ENCODE measurements at regions not wholly inside any gene's neighbourhood (a gene's known extent, or its start where the extent isn't known, plus 50 kb on each side); places are given as distances from the start of the nearest gene placed in this dataset.

DNA sequence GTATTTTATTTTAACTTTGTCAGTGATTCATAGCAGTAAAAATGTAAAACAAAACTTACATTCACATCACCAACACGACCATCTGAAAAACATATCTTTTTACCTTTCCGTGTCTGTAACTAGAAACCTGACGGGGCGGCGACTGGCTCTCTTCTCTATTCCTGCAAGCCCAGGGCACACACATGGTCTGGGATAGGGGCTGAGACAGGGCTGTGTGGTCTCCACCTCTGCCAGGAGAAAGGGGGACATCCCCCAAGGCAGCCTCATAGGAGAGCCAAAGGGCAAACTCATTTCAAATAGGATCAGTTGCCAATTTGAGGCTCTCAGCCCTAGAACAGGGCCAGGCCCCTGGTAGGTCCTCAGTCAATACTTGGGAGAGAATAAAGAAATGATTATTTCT is 359.4 kb downstream of the TCERG1L start:
- DNase-seq = no peak

DNA sequence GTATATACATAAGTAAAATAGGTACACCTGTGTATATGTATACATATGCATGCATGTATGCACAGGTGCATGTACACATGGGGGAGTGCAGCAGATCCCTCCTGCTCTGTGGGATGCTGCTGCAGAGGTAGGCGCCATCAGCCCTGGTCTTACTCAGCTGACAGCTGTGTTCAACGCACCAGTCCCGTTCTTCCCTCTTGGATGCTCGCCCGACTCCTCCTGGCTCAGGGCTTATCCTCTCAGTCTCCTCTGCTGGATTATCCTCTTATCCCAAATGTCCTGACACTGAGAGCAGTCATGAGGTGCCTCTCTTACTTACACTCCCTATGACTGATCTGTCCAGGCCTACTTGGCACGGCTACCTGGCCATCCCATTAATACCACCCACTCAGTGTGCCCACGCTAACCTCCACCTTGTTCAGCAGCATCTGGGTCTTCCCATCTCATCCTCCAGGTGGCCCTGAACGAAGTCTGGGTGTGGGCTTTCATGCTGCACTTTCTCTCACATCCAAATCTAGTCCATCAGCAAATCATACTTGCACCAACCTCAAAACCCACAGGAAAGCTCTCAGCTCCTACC is 357.1 kb downstream of the TCERG1L start:
- DNase-seq = no peak

DNA sequence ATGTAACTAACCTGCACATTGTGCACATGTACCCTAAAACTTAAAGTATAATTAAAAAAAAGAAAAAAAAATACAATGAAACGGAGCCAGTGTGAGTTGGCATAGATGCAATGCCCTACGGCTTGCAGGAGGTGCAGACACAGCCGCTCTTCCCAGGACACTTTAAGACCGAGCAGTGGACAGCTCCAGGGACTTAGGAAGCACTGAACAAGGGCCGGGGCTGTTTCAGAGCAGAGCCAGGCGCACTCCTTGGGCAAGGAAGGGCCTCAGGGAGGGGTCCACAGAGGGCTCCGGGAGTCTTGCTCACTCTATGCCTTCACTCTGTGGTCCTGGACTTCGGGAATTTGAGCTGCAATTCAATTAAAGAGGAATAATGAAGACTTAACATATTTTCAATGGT is 355.3 kb downstream of the TCERG1L start:
- DNase-seq = no peak

DNA sequence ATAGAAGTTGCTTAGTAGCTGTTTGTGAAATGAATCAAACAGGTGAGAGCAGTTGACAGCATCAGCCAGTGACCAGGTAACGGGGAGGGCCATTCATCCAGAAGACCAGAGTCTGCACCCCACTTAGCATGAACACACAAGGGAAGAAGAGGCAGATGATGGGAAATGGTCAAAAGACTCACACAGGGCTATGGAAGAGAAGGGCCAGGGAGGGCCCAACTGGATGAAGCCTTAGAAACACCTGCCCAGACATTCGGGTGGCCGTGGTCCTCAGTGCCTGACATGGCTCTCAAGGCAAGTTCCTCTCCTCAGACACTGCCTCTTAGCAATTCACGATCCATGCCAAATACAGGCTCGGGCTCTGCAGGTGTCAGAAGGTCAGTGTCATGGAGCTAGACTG is 354.1 kb downstream of the TCERG1L start:
- DNase-seq = no peak

DNA sequence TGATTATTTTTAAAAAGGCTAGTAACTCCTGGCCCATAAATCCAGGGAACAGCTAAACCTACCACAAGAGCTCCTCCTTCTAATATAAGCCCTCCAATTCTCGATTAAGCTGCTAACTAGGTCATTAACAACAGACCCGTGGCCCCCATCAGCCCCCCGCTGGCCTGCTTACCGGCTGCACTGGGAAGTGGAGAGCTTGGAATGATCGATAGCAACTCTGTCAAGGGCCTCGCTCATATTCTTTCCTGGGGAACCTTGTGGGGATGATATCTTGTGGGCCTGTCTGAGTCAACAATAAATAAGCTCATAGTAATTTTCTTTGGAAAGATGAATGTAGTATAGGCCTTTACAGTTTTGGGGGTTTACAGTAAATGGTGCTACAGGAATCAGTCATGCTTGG is 353.5 kb downstream of the TCERG1L start:
- no peak for DNase-seq

DNA sequence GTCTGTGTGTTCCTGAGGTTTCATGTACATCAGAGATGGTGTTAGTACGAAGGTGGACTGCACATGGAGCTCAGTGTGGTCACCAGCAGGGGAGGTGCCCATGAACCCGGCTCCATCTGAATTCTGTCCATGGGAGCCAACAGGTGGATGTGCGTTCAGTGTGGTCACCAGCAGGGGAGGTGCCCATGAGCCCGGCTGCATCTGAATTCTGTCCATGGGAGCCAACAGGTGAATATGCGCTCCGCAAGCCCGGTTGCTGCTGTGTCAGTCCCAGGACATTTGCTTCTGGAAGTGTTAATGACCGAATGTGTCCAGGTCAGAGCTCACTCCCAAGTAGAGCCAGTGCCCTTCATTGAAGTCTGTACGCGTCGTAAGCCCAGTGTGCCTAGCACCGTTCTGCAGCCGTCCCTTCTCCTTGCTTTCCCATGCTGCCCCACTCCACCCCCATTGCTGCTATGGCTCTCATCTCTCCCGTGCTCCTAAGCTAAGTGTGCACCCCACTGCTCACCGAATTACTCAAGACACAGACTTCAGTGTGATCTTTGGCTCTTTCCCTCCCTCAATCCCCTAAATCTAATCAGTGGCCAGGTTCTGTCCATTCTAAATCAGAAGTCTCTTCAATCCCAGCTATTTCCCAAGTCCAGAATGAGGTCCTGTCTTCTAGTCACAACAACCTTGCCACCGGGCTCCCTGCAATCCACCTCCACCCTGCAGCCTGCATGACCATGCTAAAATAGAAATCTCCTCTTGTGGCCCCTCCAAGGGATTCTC is 352.4 kb downstream of the TCERG1L start:
- no peak for DNase-seq

DNA sequence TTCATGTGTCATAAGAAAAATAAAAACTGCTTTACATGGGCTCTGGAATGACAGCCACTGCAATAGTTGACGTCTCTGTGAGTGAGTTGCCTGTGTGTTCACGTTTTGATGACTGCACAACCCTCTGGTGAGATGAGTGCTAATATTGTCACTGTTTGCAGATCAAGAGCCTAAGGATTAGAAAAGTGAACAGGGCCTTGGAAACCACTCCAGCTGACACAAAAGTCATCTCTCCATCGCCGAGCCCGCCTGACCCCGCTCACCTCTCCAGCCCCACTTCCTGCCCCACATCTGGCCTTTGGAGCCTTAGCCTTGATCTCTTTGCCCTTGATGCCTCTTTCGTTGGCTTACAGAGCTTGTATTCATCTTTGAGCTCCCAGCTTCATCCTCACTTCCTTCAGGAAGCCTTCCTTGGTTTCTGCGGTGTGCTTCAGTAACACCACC is 351.7 kb downstream of the TCERG1L start:
- no peak for DNase-seq

DNA sequence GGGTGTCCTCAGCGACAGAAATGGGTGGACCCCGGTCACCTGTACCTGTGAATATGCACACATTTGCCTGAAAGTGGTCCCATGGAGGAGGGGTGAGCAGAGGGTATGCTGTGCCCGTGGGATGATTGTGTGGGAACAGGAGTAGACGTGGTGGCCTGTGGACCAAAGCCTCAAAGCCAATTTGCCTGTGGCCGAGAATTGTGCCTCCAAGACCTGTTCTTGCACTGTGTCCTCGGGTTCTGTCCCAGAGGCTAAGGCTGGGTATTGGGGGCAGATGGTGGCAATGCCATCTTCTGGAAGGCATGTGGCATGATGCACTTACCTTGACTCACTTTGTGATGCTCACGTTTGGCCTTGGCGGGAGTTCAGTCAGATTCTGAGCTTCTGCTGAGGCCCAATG is 351.0 kb downstream of the TCERG1L start:
- DNase-seq = no peak

DNA sequence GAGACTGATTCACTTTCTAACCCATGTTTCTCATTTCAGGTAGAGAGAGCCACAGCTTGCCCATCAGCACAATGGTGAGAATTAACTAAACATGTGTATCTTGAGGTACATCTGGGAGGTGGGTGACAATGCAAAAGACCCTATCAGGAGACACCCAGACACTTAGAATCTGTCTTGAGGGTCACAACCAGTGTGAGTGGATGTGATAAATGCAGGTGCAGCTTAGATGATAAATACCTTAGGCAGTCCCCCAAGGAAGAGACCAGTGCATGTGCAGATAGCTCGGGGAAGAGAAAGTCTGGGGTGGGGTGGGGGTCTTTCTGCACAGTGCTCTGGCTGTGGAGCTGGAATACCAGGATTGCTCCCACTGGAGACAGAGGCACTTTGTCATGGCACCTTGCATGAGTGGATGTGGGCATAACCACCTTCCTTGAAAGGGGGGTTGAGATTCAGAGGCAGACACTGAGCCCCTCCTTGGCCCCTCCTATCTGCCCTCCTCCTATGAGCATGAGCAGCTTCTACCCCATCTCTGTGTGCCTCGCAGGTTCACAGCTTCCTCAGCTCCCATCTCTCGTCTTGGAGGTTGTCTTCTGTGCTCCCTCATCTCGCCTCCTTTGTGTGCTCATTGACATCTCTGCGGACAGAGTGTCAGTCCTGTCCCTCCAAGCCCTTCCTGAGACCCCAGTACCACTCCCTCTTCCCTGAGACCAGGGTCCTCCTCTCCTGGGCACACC is 349.8 kb downstream of the TCERG1L start:
- no peak for DNase-seq

DNA sequence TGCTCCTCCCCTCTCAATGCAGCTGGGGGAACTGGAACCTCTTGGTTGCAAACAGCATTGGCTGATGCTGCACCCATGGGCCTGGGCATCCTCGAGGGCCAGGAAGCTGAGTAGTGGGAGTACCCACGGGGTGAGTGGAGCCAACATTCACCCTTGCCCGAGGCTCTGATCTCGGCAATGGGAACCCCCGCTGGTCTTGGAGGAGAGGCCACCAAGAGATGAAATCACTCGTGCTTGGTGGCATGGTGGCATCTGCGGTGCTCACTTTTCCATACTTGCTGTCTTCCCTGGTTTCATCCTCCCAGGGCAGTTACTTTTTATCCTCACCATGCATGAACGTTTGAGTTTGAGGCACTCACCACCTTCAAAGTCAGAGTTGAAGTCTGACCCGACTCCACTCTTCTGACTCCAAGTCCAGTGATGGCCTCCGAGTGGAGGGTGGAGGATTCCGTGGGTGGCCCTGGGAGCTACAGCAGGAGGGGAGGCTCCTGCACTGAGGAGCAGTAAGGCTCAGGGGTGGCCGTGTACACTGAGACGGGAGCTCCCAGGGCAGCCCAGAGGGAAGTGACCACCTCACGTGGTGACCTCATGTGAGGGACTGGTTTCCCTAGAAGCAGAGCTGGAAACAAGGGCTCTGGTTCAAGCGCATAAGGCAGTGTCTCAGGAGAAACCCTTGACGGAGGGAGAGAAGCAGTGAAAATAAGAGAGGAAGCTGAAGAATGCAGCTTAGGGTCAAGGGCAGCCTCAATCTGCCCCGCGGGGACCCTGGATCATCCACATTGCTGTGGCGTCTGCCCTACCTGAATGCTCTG is 349.1 kb downstream of the TCERG1L start:
- no peak for DNase-seq

DNA sequence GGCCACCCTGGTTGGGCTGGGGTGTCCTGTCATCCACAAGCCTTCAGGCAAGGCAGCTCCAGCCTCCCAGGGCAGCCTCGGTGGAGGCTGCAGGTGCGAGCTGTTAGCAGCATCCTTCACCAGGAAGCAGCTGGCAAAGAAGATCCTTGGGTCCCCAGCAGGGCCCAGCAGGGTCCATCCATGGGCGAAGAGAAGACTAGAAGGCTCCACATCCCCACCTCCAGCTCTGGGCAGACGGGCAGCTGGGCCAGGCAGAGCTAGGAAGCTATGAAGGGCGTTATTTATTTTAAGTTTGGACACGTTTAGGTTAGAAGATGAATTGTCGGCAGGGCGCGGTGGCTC is 348.5 kb downstream of the TCERG1L start:
- no peak for DNase-seq

DNA sequence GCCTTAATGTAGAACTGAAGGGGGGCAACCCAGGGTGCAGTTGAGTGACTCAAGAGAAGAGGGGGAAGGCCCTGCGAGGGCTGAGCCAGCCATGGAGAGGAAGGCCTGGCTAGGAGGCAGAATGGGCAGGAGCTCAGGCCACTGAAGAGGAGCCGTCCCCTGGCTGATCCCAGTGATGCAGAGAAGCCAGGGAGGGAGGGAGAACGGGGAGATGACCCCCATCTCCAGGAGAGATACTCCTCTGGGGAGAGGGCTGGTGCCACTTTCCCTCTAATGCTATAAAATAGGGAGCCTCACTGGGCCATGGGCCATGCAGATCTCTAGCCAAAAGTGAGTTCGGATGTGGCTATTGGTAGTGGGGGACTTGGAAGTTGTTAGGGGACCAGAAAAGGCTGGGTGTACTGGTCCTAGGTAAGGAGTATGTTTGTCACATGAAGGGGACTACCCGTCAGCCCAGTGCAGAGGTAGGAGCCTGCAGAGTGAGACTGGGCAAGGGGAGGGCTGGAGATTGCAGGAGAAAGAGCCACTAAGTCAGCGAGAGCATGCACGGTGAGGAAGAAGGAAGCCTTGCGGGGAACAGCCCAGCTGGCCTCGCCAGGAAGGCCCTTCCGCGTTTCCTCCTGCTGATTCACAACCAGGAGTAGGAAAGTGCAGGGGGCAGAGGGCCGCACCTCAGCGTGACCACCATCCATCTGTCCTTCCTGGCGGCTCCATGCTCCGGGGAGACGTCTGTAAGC is 347.6 kb downstream of the TCERG1L start:
- DNase-seq = no peak

DNA sequence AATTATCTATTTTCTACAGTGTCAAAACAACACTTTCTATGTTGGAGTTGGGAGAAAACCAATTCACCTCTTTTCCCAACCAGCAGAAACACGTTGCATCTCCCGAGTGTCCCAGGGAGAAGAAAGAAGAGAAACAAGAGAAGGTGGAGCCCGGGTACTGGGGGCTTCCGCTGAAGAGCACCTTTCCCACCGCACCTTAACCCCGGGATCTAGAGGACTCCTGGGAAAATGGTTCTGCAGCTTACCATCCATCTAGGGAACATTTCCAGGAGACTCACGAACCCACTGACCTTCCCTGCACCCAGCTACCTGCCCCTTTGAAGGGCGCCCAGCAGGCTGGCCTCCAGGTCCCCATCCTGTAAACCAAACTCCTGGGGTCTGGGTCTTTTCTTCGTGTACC is 346.8 kb downstream of the TCERG1L start:
- no peak for DNase-seq

DNA sequence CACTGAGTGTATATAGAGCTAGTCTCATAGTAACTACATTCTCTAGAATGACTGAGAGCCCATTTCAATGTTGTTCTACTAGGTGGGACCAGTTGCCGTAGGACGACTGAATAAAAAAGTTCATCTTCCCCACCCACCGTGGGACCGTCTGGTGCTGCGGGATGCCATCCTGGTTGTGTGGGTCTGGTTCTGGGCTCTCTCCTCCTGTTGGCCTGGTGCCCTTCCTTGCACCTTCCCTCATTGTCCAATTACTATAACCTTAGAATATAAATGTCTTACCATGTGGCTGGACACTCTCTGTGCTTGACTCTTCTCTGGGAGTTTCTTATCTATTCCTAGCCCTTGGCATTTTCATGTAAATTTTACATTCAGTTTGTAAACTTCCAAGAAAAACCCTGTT is 344.4 kb downstream of the TCERG1L start:
- DNase-seq = no peak

DNA sequence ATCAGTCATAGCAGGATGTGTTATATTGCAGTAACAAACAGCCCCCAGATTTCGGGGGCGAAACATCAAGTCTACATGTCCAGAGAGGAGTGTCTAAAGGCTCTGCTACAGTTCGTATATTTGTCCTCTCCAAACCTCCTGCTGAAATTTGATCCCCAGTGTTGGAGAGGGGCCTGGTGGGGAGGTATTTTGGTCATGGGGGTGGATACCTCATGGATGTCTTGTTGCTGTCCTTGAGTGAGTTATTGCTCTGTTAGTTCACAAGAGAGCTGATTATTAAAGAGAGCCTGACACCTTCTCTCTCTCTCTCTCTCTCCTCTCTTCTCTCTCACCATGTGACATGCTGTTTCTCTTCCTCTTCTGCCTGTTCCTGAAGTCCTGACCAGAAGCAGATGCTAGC is 343.7 kb downstream of the TCERG1L start:
- no peak for DNase-seq

DNA sequence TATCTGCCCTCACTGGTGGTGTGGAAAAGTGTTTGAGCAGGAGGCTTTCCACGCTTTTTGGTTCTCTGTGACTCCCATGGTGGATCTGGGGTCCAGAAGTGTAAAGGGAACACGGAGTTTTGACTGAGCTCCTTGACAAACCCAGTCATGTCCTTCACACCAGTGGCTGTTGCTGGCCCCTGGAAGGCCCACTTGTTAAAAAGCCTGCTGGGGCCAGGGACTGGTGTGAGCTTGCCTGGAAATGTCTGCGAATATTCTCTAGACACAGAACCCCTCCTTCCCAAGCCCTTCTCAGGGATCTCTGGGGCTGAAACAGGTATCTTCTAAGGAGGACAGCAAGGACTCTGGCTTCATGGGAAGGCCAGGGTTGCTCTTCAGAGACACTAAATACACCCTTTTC is 343.0 kb downstream of the TCERG1L start:
- DNase-seq = no peak

DNA sequence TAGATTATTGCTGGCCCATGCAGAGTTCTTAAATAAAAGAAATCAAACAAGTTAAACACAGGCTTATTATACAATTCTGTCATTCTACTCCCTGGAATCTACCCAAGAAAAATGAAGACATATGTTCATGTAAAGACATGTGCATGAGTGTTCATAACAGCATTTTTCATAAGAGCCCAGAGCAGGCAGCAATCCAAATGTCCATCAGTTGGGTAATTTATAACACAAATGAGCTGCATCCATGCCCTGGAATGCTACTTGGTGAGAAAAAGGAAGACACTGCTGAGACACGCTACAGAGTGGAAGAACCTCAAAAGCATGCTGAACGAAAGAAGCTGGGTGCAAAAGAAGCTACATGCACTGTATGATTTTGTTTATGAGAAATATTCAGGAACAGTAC is 342.6 kb downstream of the TCERG1L start:
- no peak for DNase-seq

DNA sequence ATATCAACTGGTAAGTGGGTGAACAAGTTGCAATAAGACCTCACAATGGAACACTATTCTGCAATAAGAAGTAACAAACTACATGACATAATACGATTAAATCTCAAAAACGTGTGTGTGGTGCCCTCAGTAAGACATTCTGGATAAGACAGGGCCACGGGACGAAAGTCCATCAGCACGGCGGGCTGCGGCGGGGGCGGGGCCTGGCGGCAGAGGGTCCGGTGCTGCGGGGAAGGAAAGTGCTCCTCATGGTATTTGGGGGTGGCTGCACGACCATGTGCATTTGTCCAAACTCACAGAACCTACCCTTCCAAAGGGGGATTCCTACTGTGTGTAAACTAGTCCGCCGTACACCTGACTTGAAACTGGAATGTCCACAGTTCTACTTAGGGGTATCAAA is 341.8 kb downstream of the TCERG1L start:
- no peak for DNase-seq

DNA sequence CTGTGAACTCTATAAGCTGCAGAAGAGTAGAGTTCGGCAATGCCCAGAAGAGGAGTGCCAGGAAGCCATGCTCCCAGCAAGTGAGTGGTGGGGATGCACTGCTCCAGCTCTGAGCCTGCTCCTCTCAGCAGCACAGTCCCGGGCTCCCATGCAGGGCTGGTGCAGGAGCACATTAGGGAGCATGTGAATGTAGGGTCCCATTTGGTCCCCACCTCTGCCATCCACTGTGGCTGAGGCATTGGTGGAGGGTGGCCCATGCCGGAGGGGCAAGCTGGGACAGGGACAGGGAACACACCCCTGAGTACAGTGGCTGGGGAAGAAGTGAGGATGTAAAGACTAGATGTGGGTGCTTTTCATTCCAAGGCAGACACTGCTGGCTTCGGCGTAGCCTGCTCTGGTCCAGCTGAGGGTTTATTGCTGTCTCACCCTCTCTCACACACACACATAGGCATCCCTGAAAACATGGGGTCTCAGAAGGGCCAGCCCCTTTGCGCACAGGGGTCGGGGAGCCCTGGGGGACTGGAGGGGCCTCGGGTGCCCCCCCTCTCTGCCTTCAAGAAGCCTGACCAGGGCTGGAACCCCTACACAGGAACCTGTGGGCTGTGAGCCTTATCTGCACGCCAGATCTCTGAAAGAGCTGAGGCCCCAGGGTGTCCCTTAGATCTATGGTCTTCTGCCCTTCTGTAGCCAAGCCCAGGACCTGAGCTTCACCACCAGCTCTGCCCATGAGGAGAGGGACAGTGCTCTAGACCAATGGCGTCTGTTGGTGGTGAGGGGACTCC is 341.0 kb downstream of the TCERG1L start:
- no peak for DNase-seq

DNA sequence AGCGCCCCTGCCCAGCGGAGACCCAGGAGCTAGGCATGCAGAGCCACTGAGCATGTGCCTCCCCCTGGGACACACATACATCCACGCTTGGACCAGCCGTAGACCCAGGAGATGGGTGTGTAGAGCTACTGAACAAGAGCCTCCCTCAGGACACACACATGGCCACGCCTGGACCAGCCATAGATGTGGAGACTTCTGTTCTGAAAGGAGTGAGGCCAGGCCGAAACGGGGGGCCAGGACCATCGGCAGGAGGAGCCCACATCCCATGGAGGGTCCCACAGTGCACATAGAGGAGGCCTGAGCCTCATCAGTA is 340.4 kb downstream of the TCERG1L start:
- DNase-seq = no peak

DNA sequence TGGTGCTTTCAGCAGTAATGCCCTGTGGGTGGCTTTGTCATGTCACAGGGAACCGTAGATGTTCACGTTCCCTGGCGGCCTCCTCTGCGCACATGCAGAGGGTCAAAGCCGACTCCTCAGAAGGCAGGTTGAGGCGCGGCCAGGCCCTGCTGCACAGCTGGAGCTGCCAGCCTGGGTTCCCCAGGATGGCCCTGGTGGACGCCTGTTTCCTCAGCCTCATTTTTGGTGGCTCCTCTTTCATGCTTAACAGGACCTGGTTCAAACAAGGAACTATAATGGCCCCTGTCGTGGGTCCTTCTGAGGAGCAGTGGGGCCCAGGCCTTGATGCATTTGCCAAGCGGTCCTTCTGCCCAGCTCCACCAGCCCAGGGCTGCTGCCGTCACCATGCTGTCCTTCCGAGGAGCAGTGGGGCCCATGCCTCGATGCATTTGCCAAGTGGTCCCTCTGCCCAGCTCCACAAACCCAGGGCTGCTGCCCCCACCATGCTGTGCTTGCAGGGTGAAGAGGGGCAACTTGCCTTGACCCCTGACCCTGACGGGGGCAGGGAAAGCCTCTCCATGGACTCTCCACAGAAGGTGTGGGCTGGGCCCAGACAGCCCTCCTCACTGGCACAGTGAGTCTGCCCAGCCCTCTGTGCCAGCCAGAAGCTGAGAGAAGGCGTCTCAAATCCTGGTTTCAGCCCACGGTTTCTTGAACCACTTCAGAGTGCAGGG is 338.2 kb downstream of the TCERG1L start:
- DNase-seq = no peak

Data from occipital lobe (tissue), 1 donor.